Right lobe of liver (tissue), 6 donors: ENCODE measurements at regions not wholly inside any gene's neighbourhood (a gene's known extent, or its start where the extent isn't known, plus 50 kb on each side); places are given as distances from the start of the nearest gene placed in this dataset.

Source experiments
- ATAC-seq, 4 donors: fragments of 200-7000 bp; cut with Tn5 transposase; one replicate each; pipeline ENCODE4 v1.9.1; 2020; ENCODE audit warnings: mild to moderate bottlenecking in 4 of 4, moderate library complexity in 4 of 4
- DNase-seq, 3 donors: peaks; one replicate each; pipeline ENCODE4 v3.0.0-alpha.2; 2020
- H3K27ac ChIP-seq, 3 donors: fragments of 200-600 bp; one replicate each; pipeline ENCODE4 v1.8.0; 2022
- H3K27me3 ChIP-seq, 2 donors: fragments of 200-600 bp; one replicate each; pipeline ENCODE4 v1.8.0; 2022
- H3K36me3 ChIP-seq, 4 donors: fragments of 200-600 bp; sonication (generic) in 1 of 4; one replicate each; pipeline versions ENCODE4 v1.5.1 to v1.8.0; 2017 to 2022; ENCODE audit warnings: control low read depth in 1 of 4
- H3K4me1 ChIP-seq, 4 donors: fragments of 200-600 bp; sonication (generic) in 1 of 4; one replicate each; pipeline versions ENCODE4 v1.5.1 to v1.8.0; 2017 to 2022; ENCODE audit warnings: control low read depth in 1 of 4
- H3K4me3 ChIP-seq, 3 donors: fragments of 200-600 bp; one replicate each; pipeline ENCODE4 v1.8.0; 2022
- H3K9me3 ChIP-seq, 4 donors: fragments of 200-600 bp; sonication (generic) in 1 of 4; one replicate each; pipeline versions ENCODE4 v1.5.1 to v1.8.0; 2017 to 2022; ENCODE audit warnings: control low read depth in 1 of 4
- POLR2A ChIP-seq: fragments of 450-650 bp; IDR thresholded peaks from one replicate; pipeline ENCODE4 v1.6.1; 2017; ENCODE audit warnings: antibody characterized with exemption, mild to moderate bottlenecking
- WGBS: methylation state at CpG from one replicate; pipeline ENCODE4 v1.1.6; 2018; ENCODE audit warnings: low coverage, low lambda C conversion rate; ENCODE audit not compliant: insufficient coverage; ENCODE audit errors: missing lambda C conversion rate; 5-methylcytosine and 5-hydroxymethylcytosine counted together
- intact Hi-C, 2 donors: fragments of 100-400 bp; cut with DNase I; formaldehyde crosslinking; loops; one replicate each; pipeline versions ENCODE4 v1.11.2 to v1.14.1; 2022
- TF ChIP-seq, protein P1 (sequence below), 4 donors: fragments of 200-600 bp in 3 of 4; fragments of 450-650 bp in 1 of 4; IDR thresholded peaks; one replicate each; pipeline versions ENCODE4 v1.5.1 to v1.8.0; 2016 to 2022; ENCODE audit warnings: antibody characterized with exemption in 4 of 4, mild to moderate bottlenecking in 2 of 4
- donor health status: DM: no; HTN: yes; CAD: no.
- donor health status: DM: no; HTN: no; CAD: no.
- donor health status: DM: no; HTN: no; CAD: no.
- donor health status: DM: no; HTN: yes; CAD: no.
- donor health status: DM: no; HTN: yes; CAD: no.

DNA sequence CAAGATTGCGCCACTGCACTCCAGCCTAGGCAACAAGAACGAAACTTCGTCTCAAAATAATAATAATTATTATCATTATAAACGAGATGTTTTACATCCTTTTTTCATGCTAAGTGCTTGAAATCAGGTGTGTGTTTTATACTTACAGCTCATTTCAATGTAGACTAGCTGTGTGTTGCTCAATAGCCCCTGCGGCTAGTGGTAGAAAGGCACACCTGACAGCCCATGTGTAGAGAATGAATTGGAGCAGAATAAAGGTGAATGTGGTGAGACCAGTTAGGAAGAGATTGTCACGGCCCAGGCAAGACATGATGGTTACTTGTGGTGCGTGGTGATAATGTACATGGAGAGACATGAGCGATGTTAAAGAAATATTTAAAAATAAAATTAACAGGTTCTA is 86.7 kb upstream of the TMEM26 start:
- Histone ChIP-seq H3K27ac (no peak overlapping the region), H3K9me3 (no peaks in the 10 kb centered on the region), H3K4me1 (no peaks in the 10 kb centered on the region), H3K27me3 (no peaks in the 10 kb centered on the region), H3K36me3 (no peaks in the 10 kb centered on the region), H3K4me3 (no peak overlapping the region)
- no peak for DNase-seq
- 65% methylated on average over 8 of the region's 8 CpGs for WGBS
- no peak for ATAC-seq
- intact Hi-C loops: no loop called here
- TF ChIP-seq POLR2A: no peak
- TF ChIP-seq, protein P1, sequence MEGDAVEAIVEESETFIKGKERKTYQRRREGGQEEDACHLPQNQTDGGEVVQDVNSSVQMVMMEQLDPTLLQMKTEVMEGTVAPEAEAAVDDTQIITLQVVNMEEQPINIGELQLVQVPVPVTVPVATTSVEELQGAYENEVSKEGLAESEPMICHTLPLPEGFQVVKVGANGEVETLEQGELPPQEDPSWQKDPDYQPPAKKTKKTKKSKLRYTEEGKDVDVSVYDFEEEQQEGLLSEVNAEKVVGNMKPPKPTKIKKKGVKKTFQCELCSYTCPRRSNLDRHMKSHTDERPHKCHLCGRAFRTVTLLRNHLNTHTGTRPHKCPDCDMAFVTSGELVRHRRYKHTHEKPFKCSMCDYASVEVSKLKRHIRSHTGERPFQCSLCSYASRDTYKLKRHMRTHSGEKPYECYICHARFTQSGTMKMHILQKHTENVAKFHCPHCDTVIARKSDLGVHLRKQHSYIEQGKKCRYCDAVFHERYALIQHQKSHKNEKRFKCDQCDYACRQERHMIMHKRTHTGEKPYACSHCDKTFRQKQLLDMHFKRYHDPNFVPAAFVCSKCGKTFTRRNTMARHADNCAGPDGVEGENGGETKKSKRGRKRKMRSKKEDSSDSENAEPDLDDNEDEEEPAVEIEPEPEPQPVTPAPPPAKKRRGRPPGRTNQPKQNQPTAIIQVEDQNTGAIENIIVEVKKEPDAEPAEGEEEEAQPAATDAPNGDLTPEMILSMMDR (IDR thresholded peaks at IDR 0.05): no peak

- WGBS: 13% methylated on average over 1 of the region's 1 CpG
- ATAC-seq: no peak
- TF ChIP-seq POLR2A: no peak
- TF ChIP-seq, protein P1 (IDR thresholded peaks at IDR 0.05): no peak
- no peak for DNase-seq
- H3K36me3 ChIP-seq: no peaks in the 10 kb centered on the region
- intact Hi-C loops: no loop called here
- H3K4me3 ChIP-seq: no peak overlapping the region
- no peak overlapping the region for H3K27ac ChIP-seq
- no peaks in the 10 kb centered on the region for H3K27me3 ChIP-seq
- peaks cover 0 to 2% (median 0%) of the 10 kb centered on the region in 4 donors for H3K4me1 ChIP-seq
- no peaks in the 10 kb centered on the region for H3K9me3 ChIP-seq
Measured at GRCh38 chr10:61529208-61529607, 76.0 kb upstream of the TMEM26 start.

DNA sequence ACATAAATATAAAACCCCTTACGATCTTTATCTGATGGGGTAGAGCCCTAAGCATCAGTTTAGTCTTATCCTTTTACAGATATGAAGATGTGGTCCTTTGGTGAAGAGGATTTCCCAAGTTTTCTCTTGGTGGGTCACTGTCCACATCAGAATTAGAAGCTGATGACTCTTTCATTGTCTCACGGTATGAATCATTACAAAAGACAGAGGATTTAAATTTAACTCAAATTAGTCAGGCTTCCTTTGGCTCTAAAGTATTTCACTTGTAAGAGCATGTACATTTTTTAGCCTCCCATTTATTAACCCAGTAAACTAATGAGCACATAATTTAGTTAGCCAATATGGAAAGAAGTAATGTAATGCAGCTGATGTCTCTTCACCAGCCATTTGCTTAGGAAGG is 49.9 kb upstream of the TMEM26 start:
- Histone ChIP-seq H3K4me3 (no peak overlapping the region), H3K27me3 (no peaks in the 10 kb centered on the region), H3K4me1 (no peaks in the 10 kb centered on the region), H3K27ac (no peak overlapping the region), H3K9me3 (no peaks in the 10 kb centered on the region), H3K36me3 (no peaks in the 10 kb centered on the region)
- 39% methylated on average over 2 of the region's 2 CpGs for WGBS
- TF ChIP-seq, protein P1 (IDR thresholded peaks at IDR 0.05): no peak
- no peak for TF ChIP-seq POLR2A
- intact Hi-C loops: no loop called here
- DNase-seq (no peak), ATAC-seq (no peak)
